ENCODE measurements at regions not wholly inside any gene's neighbourhood (a gene's known extent, or its start where the extent isn't known, plus 50 kb on each side); places are given as distances from the start of the nearest gene placed in this dataset.

- no peak for DNase-seq
These were observed 51.1 kb upstream of the PRSS58 start for GRCh38 chr7:142308918-142309317.

GRCh38 chr7:142308326-142308725 lies 50.5 kb upstream of the PRSS58 start:
- DNase-seq: no peak
